ENCODE measurements at regions not wholly inside any gene's neighbourhood (a gene's known extent, or its start where the extent isn't known, plus 50 kb on each side); places are given as distances from the start of the nearest gene placed in this dataset.
"Not testable (repeated sequence)": the region's sequence is repeated elsewhere in the genome, so short reads cannot be mapped to it uniquely, and the experiment has no call there.

DNA sequence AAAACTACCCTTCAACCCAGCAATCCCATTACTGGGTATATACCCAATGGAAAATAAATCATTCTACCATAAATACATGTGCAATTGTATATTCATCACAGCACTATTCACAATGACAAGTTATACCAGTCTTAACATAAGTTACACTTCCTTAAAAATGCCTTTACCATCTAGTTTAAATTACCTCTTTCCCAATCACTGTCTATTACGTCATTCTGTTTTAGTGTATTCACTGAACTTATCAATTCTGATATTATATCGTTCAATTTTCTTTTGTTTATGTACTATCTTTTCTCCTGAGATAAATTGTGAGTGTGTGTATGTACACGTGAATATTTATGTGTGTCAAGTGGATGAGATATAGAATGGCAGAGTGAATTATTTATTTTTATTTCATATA, 1416.8 kb downstream of the OLFM4 start:
- in situ Hi-C loops (cut with HindIII; ENCODE audit: low pct_unique_long_range_greater_than_20kb, low sequenced_read_pairs) = no loop called here

DNA sequence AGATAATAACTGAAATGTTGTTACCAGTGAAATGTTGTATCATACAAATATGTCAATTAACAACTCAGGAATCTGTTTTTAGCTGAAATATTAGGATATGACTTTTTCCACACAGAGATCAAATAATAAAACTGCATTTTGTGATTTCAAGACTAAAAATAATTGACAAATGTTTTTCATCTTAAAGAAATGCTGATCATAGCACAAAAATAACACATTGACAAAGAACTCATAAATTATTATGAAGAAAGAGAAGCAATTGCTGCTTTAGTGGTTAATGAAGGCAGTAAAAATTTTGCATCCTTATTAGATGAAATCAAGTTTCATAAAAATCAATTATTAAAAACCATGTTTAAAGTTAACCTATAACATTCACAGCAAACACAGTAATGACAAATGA, 1417.3 kb downstream of the OLFM4 start:
- in situ Hi-C loops (cut with HindIII; ENCODE audit: low pct_unique_long_range_greater_than_20kb, low sequenced_read_pairs) = no loop called here
- no peak for DNase-seq (ENCODE audit: low read depth)

More for the DNA sequence above, 1416.8 kb downstream of the OLFM4 start:
- no peak for DNase-seq (ENCODE audit: low read depth)

DNA sequence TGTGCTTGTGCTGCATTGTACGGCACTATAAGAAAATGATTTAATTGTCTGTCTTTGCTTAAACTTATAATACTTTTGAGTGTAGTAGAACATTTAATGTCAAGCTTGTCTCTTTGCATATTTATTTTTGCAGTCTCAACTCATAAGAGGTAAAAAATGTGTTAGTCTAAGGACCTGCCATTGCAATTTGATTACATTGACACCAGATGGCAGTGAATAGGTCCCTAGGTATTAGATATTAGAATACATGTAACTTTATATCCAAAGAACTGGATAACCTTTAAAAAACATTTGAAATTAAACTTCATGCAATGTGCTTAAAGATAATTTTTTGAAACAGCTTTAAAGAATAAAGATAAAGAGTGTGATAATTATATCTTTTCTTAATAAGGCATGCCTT, 1421.3 kb downstream of the OLFM4 start:
- no peak for DNase-seq (ENCODE audit: low read depth)
- in situ Hi-C loops (cut with HindIII; ENCODE audit: low pct_unique_long_range_greater_than_20kb, low sequenced_read_pairs) = no loop called here

DNA sequence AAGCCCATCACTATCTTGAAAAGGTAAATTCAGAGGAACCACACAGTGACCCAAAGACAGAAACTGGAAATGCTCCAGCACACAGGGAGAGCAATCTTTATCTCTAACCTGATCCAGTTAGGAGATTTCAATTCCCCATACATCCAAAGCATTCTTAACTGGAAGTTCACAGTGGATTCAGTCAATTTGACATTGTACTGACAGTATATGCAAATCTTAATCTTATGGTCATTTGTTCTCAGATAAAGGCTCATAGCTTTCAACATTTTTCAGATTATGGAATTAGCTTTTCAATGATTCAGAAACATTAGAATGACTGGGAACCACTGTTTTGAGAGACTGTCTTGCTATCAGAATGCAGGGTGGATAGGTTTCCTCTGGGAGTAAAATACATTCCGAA, 1455.6 kb downstream of the OLFM4 start:
- in situ Hi-C loops (cut with HindIII; ENCODE audit: low pct_unique_long_range_greater_than_20kb, low sequenced_read_pairs) = no loop called here
- no peak for DNase-seq (ENCODE audit: low read depth)

DNA sequence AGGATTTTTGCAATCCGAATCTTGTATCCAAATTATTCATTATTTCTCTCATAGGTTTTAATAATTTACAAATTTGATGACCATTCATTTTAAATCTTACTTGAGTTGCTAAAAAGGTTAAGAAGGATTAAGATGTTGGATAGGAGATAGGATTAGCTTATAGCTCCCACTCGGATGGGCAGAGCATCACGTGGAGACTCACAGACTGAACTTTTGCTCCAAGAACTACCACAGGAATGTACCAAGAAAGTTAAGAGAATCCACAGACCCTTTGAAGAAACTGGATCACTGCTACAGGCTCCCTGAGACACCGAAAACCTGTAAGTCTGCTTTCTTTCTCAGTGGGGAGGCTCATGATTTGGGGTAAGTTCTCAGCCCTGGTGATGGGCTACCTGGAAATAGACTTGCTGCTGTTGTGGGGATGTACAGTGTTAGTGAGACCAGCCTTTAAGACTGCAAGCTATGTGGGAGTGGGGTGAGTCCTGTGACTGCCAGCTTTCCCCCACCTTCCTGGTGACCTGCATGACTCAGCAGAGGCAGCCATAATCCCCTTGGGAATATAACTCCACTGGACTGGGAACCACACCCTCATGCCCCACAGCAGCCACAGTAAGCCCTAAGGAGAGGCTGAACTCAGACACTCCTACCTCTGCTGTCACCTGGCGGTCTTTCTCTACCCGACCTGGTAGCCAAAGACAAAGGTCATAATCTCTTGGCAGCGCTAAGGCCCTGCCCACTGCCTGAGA, 1458.0 kb downstream of the OLFM4 start:
- in situ Hi-C loops (cut with HindIII; ENCODE audit: low pct_unique_long_range_greater_than_20kb, low sequenced_read_pairs) = no loop called here
- DNase-seq (ENCODE audit: low read depth) = no peak

DNA sequence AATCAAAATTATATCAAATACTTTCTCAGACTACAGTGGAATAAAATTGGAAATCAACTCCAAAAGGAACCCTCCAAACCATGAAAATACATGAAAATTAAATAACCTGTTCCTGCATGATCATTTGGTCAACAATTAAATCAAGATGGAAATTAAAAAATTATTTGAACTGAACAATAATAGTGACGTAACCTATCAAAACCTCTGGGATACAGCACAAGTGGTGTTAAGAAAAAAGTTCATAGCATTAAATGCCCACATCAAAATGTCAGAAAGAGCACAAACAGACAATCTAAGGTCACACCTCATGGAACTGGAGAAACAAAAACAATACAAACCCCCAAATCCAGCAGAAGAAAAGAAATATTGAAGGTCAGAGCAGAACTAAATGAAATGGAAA, 1460.7 kb downstream of the OLFM4 start:
- in situ Hi-C loops (cut with HindIII; ENCODE audit: low pct_unique_long_range_greater_than_20kb, low sequenced_read_pairs) = no loop called here
- no peak for DNase-seq (ENCODE audit: low read depth)

DNA sequence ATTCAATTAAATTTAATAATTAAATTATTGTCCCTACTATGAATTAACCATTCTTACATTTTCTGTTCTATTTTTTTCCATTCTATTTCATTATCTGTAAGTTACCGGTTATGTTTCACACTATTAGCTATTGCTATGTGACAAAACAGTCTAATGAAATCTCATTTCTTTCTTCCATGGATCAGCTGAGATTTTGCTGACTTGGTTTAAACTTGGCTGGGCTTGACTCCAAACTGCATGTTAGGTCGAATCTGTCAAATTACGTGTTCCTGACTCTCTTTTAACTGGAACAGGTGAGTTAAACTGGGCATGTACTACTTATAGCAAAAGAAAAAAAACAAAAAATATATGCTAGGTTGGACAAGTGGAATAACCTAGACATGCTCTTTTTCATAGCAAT, 1464.4 kb downstream of the OLFM4 start:
- in situ Hi-C loops (cut with HindIII; ENCODE audit: low pct_unique_long_range_greater_than_20kb, low sequenced_read_pairs) = no loop called here
- no peak for DNase-seq (ENCODE audit: low read depth)

DNA sequence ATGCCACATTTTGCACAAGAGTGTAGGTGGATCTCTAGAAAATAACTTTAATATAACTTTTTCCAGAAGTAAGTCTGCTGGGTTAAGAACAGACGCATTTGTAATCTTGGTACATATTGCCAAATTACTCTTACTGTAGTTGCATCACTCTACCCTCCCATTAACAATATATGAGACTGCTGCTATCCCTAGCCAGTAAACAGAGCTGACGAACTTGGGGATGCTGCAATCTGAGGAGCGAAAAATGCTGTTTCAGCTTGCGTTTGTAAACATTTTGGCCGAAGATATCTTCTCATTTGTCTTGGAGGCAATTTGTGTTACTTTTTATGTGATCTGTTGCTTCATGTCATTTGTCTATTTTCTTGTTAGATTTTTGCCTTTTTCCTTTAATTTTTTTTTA, 1482.8 kb downstream of the OLFM4 start:
- DNase-seq (ENCODE audit: low read depth) = no peak

DNA sequence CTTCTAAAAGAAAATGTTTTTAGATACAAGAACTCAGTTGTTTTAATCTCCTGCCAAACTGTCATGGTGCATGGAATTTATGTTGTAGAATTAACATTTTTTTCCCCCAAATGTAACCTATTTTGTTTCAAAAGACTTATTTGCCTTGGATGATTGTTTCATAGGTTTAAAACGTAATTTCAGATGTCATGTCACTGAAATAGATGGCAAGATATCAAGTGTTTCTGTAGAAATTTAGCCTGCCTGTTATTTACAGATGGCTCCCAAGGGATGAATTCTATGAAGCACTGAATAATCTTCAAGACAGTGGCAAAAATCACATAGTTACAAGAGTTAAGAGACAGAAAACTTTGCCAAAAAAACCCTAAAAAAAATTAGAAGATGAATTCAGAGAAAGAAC, 1484.6 kb downstream of the OLFM4 start:
- in situ Hi-C loops (cut with HindIII; ENCODE audit: low pct_unique_long_range_greater_than_20kb, low sequenced_read_pairs) = no loop called here
- no peak for DNase-seq (ENCODE audit: low read depth)

More for the DNA sequence above, 1482.8 kb downstream of the OLFM4 start:
- in situ Hi-C loops (cut with HindIII; ENCODE audit: low pct_unique_long_range_greater_than_20kb, low sequenced_read_pairs) = no loop called here

DNA sequence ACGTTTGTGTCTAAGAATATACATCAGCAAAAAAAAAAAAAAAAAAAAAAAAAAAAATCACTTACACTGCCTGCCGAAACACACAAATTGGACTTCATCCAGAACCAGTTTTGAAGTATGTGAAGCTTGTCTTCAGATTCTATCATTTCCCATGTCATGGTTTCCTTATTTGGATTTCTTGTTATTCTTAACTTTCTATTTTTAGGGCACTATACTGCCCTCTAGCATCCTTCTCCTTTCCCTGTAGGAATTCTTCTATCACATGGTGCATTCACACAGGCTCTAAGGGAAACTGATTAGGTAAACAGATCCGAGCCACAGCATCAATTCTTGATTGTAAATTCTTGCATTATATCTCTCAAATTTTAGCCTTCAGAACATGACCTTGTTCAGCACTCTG, 1507.5 kb downstream of the OLFM4 start:
- DNase-seq (ENCODE audit: low read depth) = peak; percentile 22
- in situ Hi-C loops (cut with HindIII; ENCODE audit: low pct_unique_long_range_greater_than_20kb, low sequenced_read_pairs) = no loop called here

DNA sequence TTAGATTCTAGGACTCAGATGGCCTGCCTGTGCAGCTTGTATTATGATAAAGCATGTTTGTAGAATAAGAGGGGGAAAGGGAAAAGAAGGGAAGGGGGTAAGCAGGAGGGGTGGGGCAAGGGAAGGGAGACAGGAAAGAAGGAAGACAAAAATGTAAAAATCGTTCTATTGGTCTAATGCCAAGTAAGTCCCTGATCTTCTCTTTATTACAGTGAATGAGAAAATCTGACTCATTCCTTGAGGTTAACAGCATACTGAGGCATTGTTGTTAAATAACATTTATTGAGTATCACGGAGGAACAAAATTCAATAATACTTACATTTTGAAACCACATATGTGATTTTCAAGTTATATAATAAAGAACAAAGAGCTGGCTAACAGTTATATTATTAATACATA, 1534.7 kb downstream of the OLFM4 start:
- in situ Hi-C loops (cut with HindIII; ENCODE audit: low pct_unique_long_range_greater_than_20kb, low sequenced_read_pairs) = no loop called here

DNA sequence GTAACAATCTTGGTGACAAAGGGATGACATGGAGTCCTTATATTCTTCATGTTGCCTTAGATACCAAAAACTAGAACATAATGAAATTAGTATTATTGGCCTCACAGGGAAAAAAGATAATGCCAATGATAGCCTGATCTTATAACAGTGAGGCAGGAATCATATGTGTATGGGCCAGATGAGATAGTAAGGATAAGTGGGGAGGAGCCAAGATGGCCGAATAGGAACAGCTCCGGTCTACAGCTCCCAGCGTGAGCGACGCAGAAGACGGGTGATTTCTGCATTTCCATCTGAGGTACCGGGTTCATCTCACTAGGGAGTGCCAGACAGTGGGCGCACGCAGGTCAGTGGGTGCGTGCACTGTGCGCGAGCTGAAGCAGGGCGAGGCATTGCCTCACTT, 1543.4 kb downstream of the OLFM4 start:
- DNase-seq (ENCODE audit: low read depth); in situ Hi-C loops (cut with HindIII; ENCODE audit: low pct_unique_long_range_greater_than_20kb, low sequenced_read_pairs): not testable (repeated sequence)

More for the DNA sequence above, 1534.7 kb downstream of the OLFM4 start:
- no peak for DNase-seq (ENCODE audit: low read depth)

DNA sequence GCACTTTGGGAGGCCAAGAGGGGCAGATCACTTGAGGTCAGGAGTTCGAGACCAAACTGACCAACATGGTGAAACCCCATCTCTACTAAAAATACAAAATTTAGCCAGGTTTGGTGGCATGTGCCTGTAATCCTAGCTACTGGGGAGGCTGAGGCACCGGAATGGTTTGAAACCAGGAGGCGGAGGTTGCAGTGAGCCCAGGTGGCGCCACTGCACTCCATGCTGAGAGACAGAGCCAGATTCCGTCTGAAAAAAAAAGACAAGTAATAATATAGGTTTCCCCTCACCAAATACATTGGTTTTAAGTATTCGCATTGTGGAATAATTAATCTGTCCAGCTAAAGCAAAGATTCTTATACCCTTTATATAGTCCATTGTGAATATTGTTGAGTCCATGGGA, 1544.6 kb downstream of the OLFM4 start:
- in situ Hi-C loops (cut with HindIII; ENCODE audit: low pct_unique_long_range_greater_than_20kb, low sequenced_read_pairs) = no loop called here
- no peak for DNase-seq (ENCODE audit: low read depth)

DNA sequence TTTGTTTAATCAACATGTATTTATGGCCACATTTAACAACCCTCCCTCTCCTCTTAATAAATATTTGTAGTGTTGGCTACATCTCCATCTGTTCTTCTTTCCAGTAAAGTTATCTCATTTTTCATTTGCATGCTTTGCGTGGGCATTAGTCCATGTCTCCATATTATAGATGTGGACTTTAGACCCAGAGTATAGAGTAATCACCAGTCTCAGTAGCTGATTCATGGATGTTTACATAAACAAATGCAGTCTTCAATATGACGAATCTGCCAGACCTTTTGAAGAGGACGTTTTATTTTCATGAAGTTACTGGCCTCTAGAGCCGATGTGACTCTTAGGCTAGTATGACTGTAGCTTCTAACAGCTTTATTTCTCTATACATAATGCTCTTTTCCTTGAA, 1546.2 kb downstream of the OLFM4 start:
- in situ Hi-C loops (cut with HindIII; ENCODE audit: low pct_unique_long_range_greater_than_20kb, low sequenced_read_pairs) = no loop called here
- no peak for DNase-seq (ENCODE audit: low read depth)

DNA sequence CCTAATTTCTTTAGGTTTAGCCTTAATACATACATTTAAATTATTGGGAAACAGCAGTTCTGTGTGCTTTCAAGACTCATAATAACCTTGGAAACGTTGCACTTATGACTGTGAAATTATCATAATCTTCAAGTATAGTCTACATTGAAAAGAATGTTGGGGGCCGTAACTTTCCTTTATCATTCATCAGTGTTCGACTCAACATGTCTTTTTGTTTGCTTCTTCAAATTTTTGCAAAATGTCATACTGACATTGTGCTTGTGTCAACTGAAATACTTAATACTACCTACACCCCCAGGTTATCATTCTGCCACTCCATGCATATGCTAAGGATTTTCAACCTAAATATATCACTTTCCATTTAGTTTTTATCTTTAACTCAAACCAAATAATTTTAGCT, 1562.9 kb downstream of the OLFM4 start:
- in situ Hi-C loops (cut with HindIII; ENCODE audit: low pct_unique_long_range_greater_than_20kb, low sequenced_read_pairs) = no loop called here
- DNase-seq (ENCODE audit: low read depth) = no peak

DNA sequence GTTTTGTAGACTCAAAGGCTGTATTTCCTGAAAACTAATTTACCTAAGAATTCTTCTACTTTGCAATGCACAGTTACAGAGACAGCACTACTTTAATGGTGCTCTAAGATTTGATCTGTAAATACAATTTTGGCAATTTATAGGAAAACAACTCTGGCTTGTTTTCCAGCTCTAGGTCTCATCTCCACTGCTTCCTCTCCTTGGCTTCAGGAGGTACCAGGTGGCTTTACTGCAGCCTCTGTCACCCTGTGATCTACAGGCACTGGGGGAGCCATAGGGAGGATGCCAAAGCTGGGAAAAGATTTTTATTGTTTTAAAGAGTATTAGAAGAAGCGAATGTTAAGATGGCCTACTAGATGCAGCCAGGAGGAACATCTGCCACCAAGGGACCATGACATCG, 1563.6 kb downstream of the OLFM4 start:
- in situ Hi-C loops (cut with HindIII; ENCODE audit: low pct_unique_long_range_greater_than_20kb, low sequenced_read_pairs) = no loop called here
- DNase-seq (ENCODE audit: low read depth) = no peak

DNA sequence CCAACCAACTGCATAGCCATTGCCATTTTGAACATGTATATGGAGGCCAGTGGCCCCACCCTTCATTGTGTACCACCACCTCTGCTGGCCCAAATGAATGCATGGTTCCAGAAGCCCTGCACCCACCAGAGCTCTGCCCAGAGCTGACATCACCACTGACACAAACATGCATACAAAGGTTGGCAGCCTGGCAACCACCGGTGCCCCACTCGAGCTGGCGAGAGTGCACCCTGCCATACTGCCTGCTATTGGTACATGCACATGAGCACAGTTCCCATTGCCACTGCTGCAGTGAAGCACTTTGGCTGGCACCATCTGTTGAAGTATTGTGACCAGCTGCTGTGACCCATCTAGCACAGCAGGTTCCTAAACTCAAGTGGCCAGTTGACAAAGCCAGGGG, 1564.9 kb downstream of the OLFM4 start:
- DNase-seq (ENCODE audit: low read depth) = no peak
- in situ Hi-C loops (cut with HindIII; ENCODE audit: low pct_unique_long_range_greater_than_20kb, low sequenced_read_pairs) = no loop called here

DNA sequence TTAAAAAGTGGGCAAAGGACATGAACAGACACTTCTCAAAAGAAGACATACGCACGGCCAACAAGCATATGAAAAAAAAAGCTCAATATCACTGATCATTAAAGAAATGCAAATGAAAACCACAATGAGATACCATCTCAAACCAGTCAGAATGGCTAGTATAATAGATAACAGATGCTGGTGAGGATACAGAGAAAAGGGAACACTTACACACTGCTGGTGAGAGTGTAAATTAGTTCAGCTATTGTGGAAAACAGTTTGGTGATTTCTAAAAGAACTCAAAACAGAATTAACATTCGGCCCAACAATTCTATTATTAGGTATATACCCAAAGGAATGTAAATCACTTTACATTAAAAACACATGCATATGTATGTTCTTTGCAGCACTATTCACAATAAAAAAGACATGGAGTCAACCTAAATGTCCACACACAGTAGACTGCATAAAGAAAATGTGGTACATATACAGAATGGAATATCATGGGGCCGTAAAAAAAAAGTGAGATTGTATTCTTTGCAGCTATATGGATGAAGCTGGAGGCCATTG, 1569.0 kb downstream of the OLFM4 start:
- no peak for DNase-seq (ENCODE audit: low read depth)
- in situ Hi-C loops (cut with HindIII; ENCODE audit: low pct_unique_long_range_greater_than_20kb, low sequenced_read_pairs) = no loop called here

DNA sequence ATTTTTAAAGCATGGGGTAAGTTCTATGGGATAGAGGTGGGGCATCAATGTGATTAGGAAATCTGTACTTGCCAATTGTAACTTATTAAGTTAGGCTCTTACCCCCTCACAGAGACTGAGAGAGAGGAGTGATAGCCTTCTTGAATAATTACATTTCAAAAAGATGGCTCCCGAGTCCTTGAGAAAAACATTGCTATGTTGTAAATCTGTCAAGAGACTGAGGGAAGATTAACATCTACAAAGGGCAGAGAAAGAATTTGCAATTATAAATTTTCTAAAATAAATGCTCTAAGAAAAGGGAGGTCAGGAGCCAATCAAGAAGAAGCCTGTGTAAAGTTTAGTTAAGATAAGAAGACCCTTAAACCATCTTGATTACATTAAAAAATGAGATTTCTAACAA, 1570.8 kb downstream of the OLFM4 start:
- in situ Hi-C loops (cut with HindIII; ENCODE audit: low pct_unique_long_range_greater_than_20kb, low sequenced_read_pairs) = no loop called here
- no peak for DNase-seq (ENCODE audit: low read depth)

DNA sequence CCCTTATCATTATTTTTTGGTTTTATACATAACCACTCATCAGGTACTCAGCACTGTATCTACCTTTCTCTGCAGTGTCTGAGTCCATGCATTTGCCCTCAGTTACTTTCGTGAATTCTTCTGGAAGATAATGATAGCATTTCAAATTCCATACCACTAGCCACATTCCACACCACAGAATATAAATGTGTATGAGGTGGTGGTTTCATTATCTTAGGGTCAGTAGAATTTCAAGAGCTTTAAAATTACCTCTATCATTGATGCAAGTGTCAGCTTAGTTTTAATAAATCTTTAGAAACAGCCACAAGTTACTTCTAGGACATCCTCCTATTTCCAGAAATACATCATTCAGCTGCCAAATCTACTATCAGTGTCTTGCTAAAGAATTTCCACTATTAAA, 1578.3 kb downstream of the OLFM4 start:
- in situ Hi-C loops (cut with HindIII; ENCODE audit: low pct_unique_long_range_greater_than_20kb, low sequenced_read_pairs) = no loop called here
- DNase-seq (ENCODE audit: low read depth) = no peak

Measured in Caki2 (cell line).